GM23338 (cell line): ENCODE measurements at regions not wholly inside any gene's neighbourhood (a gene's known extent, or its start where the extent isn't known, plus 50 kb on each side); places are given as distances from the start of the nearest gene placed in this dataset.

Source experiments
- ATAC-seq: fragments of 200-7000 bp; cut with Tn5 transposase; 3 replicates; pipeline ENCODE4 v1.9.1; 2020
- DNase-seq: peaks from one replicate; pipeline ENCODE4 v3.0.0-alpha.2; 2015; ENCODE audit warnings: low spot score
- H2AFZ ChIP-seq: fragments of 200-600 bp; sonication (generic); 2 replicates; pipeline ENCODE4 v1.8.0; 2016; ENCODE audit warnings: antibody characterized with exemption, mild to moderate bottlenecking, moderate library complexity
- H3F3A ChIP-seq: fragments of 200-600 bp; sonication (generic); replicated peaks from 2 replicates; pipeline ENCODE4 v1.8.0; 2017; ENCODE audit warnings: antibody characterized with exemption, mixed run types, low read depth
- H3K27ac ChIP-seq: fragments of 200-600 bp; sonication (generic); 2 replicates; pipeline ENCODE4 v1.6.1; 2016; ENCODE audit warnings: low read depth
- H3K27me3 ChIP-seq: fragments of 200-600 bp; sonication (generic); 2 replicates; pipeline ENCODE4 v1.8.0; 2016; ENCODE audit warnings: mild to moderate bottlenecking, mixed run types, moderate library complexity; ENCODE audit not compliant: insufficient read depth
- H3K36me3 ChIP-seq: fragments of 200-600 bp; sonication (generic); 2 replicates; pipeline ENCODE4 v1.8.0; 2016; ENCODE audit warnings: mild to moderate bottlenecking; ENCODE audit not compliant: insufficient read depth
- H3K4me1 ChIP-seq: fragments of 200-600 bp; sonication (generic); 2 replicates; pipeline ENCODE4 v1.8.0; 2016; ENCODE audit warnings: mild to moderate bottlenecking, moderate library complexity; ENCODE audit not compliant: insufficient read depth
- H3K4me2 ChIP-seq: fragments of 200-600 bp; sonication (generic); 2 replicates; pipeline ENCODE4 v1.7.1; 2017; ENCODE audit warnings: mixed run types
- H3K4me3 ChIP-seq: fragments of 200-600 bp; sonication (generic); 2 replicates; pipeline ENCODE4 v1.6.1; 2016; ENCODE audit warnings: mixed run types
- H3K79me2 ChIP-seq: fragments of 200-600 bp; sonication (generic); replicated peaks from 2 replicates; pipeline ENCODE4 v1.8.0; 2017; ENCODE audit warnings: mild to moderate bottlenecking; ENCODE audit not compliant: insufficient read depth
- H3K9me2 ChIP-seq: fragments of 200-600 bp; sonication (generic); 2 replicates; pipeline ENCODE4 v1.8.0; 2017; ENCODE audit not compliant: insufficient read depth
- H4K20me1 ChIP-seq: fragments of 200-600 bp; sonication (generic); replicated peaks from 2 replicates; pipeline ENCODE4 v1.8.0; 2017; ENCODE audit warnings: mild to moderate bottlenecking; ENCODE audit not compliant: insufficient read depth
- H3K27ac Mint-ChIP-seq: 2 replicates; pipeline ENCODE4 v1.8.0; 2020; ENCODE audit warnings: inconsistent platforms, mild to moderate bottlenecking, moderate library complexity, mixed read lengths
- H3K27me3 Mint-ChIP-seq: 3 replicates; pipeline ENCODE4 v1.8.0; 2022; ENCODE audit warnings: low read depth, mild to moderate bottlenecking, moderate library complexity, mixed read lengths, inconsistent platforms; ENCODE audit not compliant: insufficient read depth, poor library complexity
- H3K36me3 Mint-ChIP-seq: 3 replicates; pipeline ENCODE4 v1.8.0; 2021; ENCODE audit warnings: low read depth, mild to moderate bottlenecking, inconsistent platforms, moderate library complexity, mixed read lengths
- H3K4me1 Mint-ChIP-seq: 3 replicates; pipeline ENCODE4 v1.8.0; 2020; ENCODE audit warnings: mild to moderate bottlenecking, inconsistent platforms, mixed read lengths
- H3K4me3 Mint-ChIP-seq: 3 replicates; pipeline ENCODE4 v1.8.0; 2021; ENCODE audit warnings: moderate library complexity, mild to moderate bottlenecking, inconsistent platforms, mixed read lengths
- H3K9me3 Mint-ChIP-seq: 3 replicates; pipeline ENCODE4 v1.8.0; 2020; ENCODE audit warnings: moderate library complexity, mild to moderate bottlenecking, inconsistent platforms, mixed read lengths
- CREB1 ChIP-seq: fragments of 250-450 bp; sonication (Bioruptor Pico); IDR thresholded peaks from 2 replicates; pipeline ENCODE4 v1.5.0; 2020; ENCODE audit warnings: low read depth, mild to moderate bottlenecking, moderate library complexity
- ETS1 ChIP-seq: IDR thresholded peaks from 2 replicates; pipeline ENCODE4 v1.6.1; 2016; ENCODE audit warnings: antibody characterized with exemption
- EZH2 ChIP-seq: fragments of 200-600 bp; sonication (generic); IDR thresholded peaks from one replicate; pipeline ENCODE4 v1.8.0; 2017; ENCODE audit warnings: antibody characterized with exemption, mild to moderate bottlenecking, low read depth; ENCODE audit not compliant: unreplicated experiment
- EZH2phosphoT487 ChIP-seq: fragments of 200-600 bp; sonication (generic); IDR thresholded peaks from one replicate; pipeline ENCODE4 v1.8.1; 2018; ENCODE audit warnings: antibody characterized with exemption; ENCODE audit not compliant: unreplicated experiment
- JUNB ChIP-seq: IDR thresholded peaks from one replicate; pipeline ENCODE4 v1.6.1; 2016; ENCODE audit warnings: antibody characterized with exemption; ENCODE audit not compliant: unreplicated experiment
- NANOG ChIP-seq: IDR thresholded peaks from 2 replicates; pipeline ENCODE4 v1.6.1; 2016; ENCODE audit warnings: antibody characterized with exemption, borderline replicate concordance
- POLR2AphosphoS5 ChIP-seq: IDR thresholded peaks from 2 replicates; pipeline ENCODE4 v1.6.1; 2016; ENCODE audit warnings: antibody characterized with exemption, low read depth
- REST ChIP-seq: IDR thresholded peaks from one replicate; pipeline ENCODE4 v1.6.1; 2018; ENCODE audit warnings: antibody characterized with exemption; ENCODE audit not compliant: unreplicated experiment
- STAT1 ChIP-seq: IDR thresholded peaks from one replicate; pipeline ENCODE4 v1.6.1; 2016; ENCODE audit warnings: antibody characterized with exemption; ENCODE audit not compliant: unreplicated experiment
- ZNF114 ChIP-seq: fragments of 250-450 bp; sonication (Bioruptor Pico); IDR thresholded peaks from 2 replicates; pipeline ENCODE4 v1.5.0; 2020; ENCODE audit warnings: mild to moderate bottlenecking, moderate library complexity
- ZNF331 ChIP-seq: fragments of 250-450 bp; sonication (Bioruptor Pico); IDR thresholded peaks from 2 replicates; pipeline ENCODE4 v1.5.0; 2020; ENCODE audit warnings: low read depth, mild to moderate bottlenecking, moderate library complexity
- ZNF462 ChIP-seq: fragments of 250-450 bp; sonication (Bioruptor Pico); IDR thresholded peaks from 2 replicates; pipeline ENCODE4 v1.5.0; 2020; ENCODE audit warnings: mild to moderate bottlenecking, moderate library complexity
- TF ChIP-seq, protein P1 (sequence below), 2 experiments: fragments of 200-600 bp in 1 of 2; sonication (generic) in 1 of 2; conservative IDR thresholded peaks; 2 replicates each; pipeline versions ENCODE4 v1.5.1 to v1.6.1; 2016 to 2017; ENCODE audit warnings: antibody characterized with exemption in 2 of 2, low read depth in 2 of 2, mild to moderate bottlenecking in 2 of 2, moderate library complexity in 1 of 2

DNA sequence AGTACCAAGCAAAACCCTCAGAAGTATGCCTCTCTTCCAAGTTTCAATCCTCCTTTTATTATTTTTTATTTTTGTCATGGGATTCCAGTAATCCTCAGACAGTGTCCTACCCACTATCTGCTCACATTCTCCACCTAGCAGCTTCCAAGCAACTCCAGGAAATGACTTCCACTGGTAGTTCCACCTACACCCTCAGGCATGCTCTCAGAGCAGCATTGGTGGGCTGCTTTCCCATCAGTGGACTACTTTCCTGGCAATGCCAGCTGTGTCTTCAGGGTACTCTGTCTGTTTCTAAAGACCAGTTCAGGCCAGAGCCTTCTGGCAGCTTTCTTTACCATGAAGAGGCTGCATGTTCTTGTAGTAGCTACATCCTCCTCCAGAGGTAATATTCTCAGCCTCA lies 244.0 kb downstream of the HGF start:
- Histone ChIP-seq H4K20me1 (no peaks in the 10 kb centered on the region), H3K27ac (no peak overlapping the region), H3K36me3 (no peaks in the 10 kb centered on the region), H3K4me3 (no peak overlapping the region), H3F3A (no peaks in the 10 kb centered on the region), H3K9me2 (no peaks in the 10 kb centered on the region), H2AFZ (peak overlapping the region; percentile 60; the same call in 1 of the 2 replicates), H3K27me3 (no peaks in the 10 kb centered on the region), H3K4me1 (no peaks in the 10 kb centered on the region), H3K4me2 (no peak overlapping the region), H3K79me2 (no peaks in the 10 kb centered on the region)
- H3K9me3 Mint-ChIP-seq, result no peaks in the 10 kb centered on the region
- no peaks in the 10 kb centered on the region for H3K27me3 Mint-ChIP-seq
- TF ChIP-seq ZNF462 (CRISPR knock-in tag) (no peak), EZH2phosphoT487 (no peak), ZNF114 (no peak), JUNB (no peak), ETS1 (no peak), NANOG (no peak), STAT1 (no peak), ZNF331 (no peak), EZH2 (no peak), CREB1 (no peak), POLR2AphosphoS5 (no peak), REST (no peak)
- TF ChIP-seq, protein P1, sequence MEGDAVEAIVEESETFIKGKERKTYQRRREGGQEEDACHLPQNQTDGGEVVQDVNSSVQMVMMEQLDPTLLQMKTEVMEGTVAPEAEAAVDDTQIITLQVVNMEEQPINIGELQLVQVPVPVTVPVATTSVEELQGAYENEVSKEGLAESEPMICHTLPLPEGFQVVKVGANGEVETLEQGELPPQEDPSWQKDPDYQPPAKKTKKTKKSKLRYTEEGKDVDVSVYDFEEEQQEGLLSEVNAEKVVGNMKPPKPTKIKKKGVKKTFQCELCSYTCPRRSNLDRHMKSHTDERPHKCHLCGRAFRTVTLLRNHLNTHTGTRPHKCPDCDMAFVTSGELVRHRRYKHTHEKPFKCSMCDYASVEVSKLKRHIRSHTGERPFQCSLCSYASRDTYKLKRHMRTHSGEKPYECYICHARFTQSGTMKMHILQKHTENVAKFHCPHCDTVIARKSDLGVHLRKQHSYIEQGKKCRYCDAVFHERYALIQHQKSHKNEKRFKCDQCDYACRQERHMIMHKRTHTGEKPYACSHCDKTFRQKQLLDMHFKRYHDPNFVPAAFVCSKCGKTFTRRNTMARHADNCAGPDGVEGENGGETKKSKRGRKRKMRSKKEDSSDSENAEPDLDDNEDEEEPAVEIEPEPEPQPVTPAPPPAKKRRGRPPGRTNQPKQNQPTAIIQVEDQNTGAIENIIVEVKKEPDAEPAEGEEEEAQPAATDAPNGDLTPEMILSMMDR (conservative IDR thresholded peaks at IDR 0.05; ENCODE audit: low read depth in 2 of 2), result no peak
- no peaks in the 10 kb centered on the region for H3K36me3 Mint-ChIP-seq
- H3K4me3 Mint-ChIP-seq, result no peak overlapping the region
- DNase-seq (no peak), ATAC-seq (no peak; the same call in 2 of the 3 replicates)
- H3K4me1 Mint-ChIP-seq, result no peaks in the 10 kb centered on the region
- H3K27ac Mint-ChIP-seq, result 0 out of 2 replicates have a peak overlapping the region, but pooled peaks have one; percentile 50
